ENCODE measurements at regions not wholly inside any gene's neighbourhood (a gene's known extent, or its start where the extent isn't known, plus 50 kb on each side); places are given as distances from the start of the nearest gene placed in this dataset.
"Not testable (repeated sequence)": the region's sequence is repeated elsewhere in the genome, so short reads cannot be mapped to it uniquely, and the experiment has no call there.

- Histone ChIP-seq H3K27ac (peak overlapping the region in 1 of 21 experiments; percentile 32), H3K4me3 (no peak overlapping the region)
These were observed 335.0 kb downstream of the RFC3 start for GRCh38 chr13:34152996-34153395.

GRCh38 chr13:34153428-34154180 lies 335.7 kb downstream of the RFC3 start:
- H3K4me3 ChIP-seq = no peak overlapping the region
- H3K27ac ChIP-seq = peak overlapping the region in 2 of 21 experiments; percentile 32 to 34

GRCh38 chr13:34155931-34156607 lies 338.1 kb downstream of the RFC3 start:
- peak overlapping the region in 10 of 21 experiments; percentile 1 to 54 (median 32) for H3K27ac ChIP-seq
- H3K4me3 ChIP-seq = no peak overlapping the region

- Histone ChIP-seq H3K27ac (peak overlapping the region in 9 of 21 experiments; percentile 1 to 54 (median 33)), H3K4me3 (no peak overlapping the region)
These were observed 339.0 kb downstream of the RFC3 start for GRCh38 chr13:34156841-34157365.

GRCh38 chr13:34159946-34160345 lies 342.0 kb downstream of the RFC3 start:
- no peak overlapping the region for H3K4me3 ChIP-seq
- no peak overlapping the region for H3K27ac ChIP-seq

GRCh38 chr13:34161931-34162543 lies 344.1 kb downstream of the RFC3 start:
- Histone ChIP-seq H3K4me3 (no peak overlapping the region), H3K27ac (peak overlapping the region in 15 of 21 experiments; percentile 7 to 78 (median 55))

- Histone ChIP-seq H3K27ac (peak overlapping the region in 14 of 21 experiments; percentile 7 to 78 (median 55)), H3K4me3 (no peak overlapping the region)
These were observed 344.6 kb downstream of the RFC3 start for GRCh38 chr13:34162544-34162933.

- no peak overlapping the region for H3K4me3 ChIP-seq
- H3K27ac ChIP-seq = no peak overlapping the region
These were observed 346.6 kb downstream of the RFC3 start for GRCh38 chr13:34164582-34164981.

- no peak overlapping the region for H3K27ac ChIP-seq
- H3K4me3 ChIP-seq = no peak overlapping the region
These were observed 347.2 kb downstream of the RFC3 start for GRCh38 chr13:34165158-34165557.

- Histone ChIP-seq H3K4me3 (no peak overlapping the region), H3K27ac (no peak overlapping the region)
These were observed 348.5 kb downstream of the RFC3 start for GRCh38 chr13:34166406-34166805.

GRCh38 chr13:34167347-34167746 lies 349.4 kb downstream of the RFC3 start:
- H3K27ac ChIP-seq = no peak overlapping the region
- H3K4me3 ChIP-seq = no peak overlapping the region

- H3K27ac ChIP-seq = no peak overlapping the region
- H3K4me3 ChIP-seq = no peak overlapping the region
These were observed 354.1 kb downstream of the RFC3 start for GRCh38 chr13:34172048-34172447.

- Histone ChIP-seq H3K27ac (no peak overlapping the region), H3K4me3 (no peak overlapping the region)
These were observed 356.8 kb downstream of the RFC3 start for GRCh38 chr13:34174671-34175145.

- no peak overlapping the region for H3K27ac ChIP-seq
- no peak overlapping the region for H3K4me3 ChIP-seq
These were observed 357.6 kb downstream of the RFC3 start for GRCh38 chr13:34175551-34175950.

- Histone ChIP-seq H3K4me3 (no peak overlapping the region), H3K27ac (no peak overlapping the region)
These were observed 358.7 kb downstream of the RFC3 start for GRCh38 chr13:34176633-34177032.

- no peak overlapping the region for H3K27ac ChIP-seq
These were observed 361.5 kb downstream of the RFC3 start for GRCh38 chr13:34179481-34179880.

GRCh38 chr13:34179927-34180326 lies 362.0 kb downstream of the RFC3 start:
- Histone ChIP-seq H3K4me3 (no peak overlapping the region), H3K27ac (no peak overlapping the region)

More at GRCh38 chr13:34179481-34179880, 361.5 kb downstream of the RFC3 start:
- no peak overlapping the region for H3K4me3 ChIP-seq

GRCh38 chr13:34181256-34181655 lies 363.3 kb downstream of the RFC3 start:
- not testable (repeated sequence) for H3K4me3 ChIP-seq, H3K27ac ChIP-seq

GRCh38 chr13:34189946-34190345 lies 372.0 kb downstream of the RFC3 start:
- H3K27ac ChIP-seq = no peak overlapping the region
- H3K4me3 ChIP-seq = no peak overlapping the region

Measured in skin epidermis (tissue), 12 donors.